ENCODE measurements at regions not wholly inside any gene's neighbourhood (a gene's known extent, or its start where the extent isn't known, plus 50 kb on each side); places are given as distances from the start of the nearest gene placed in this dataset.

DNA sequence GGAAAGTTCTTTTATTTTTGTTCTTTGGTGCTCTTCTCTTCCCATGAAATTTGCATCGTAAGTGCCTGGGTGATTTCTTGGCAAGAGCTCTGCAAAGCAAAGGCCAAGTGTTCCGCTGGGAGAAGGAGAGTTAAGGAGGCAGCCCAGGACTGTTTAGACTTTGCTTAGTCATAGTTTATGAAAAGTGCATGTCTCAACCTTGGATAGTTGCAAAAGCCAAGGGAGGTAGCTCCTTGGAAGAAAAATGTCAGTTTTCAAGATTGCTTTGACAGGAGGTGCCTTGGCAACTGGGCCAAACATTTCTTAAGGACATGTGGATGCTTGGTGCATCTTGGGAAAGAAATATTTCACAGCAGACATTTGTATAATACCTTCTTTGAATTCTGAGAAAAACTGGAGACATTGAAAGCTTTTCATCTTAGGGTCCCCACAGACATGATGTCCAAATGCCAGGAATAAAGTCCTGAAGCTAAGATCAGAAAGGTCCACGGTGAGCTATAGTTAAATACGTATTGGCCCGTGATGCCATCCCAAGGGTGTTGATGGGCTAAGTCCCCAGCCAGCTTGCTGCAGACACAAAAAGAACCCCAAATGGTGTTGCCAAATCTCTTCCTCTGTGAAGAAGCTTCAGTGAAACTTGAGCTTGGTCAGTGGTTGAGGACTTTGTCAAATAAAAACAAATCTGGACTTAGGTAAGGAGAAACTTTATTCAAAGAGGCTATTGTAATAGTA lies 96.3 kb upstream of the THUMPD2 start:
- H3K4me1 Mint-ChIP-seq (ENCODE audit: unreplicated experiment), result no peaks in the 10 kb centered on the region
- H3K36me3 Mint-ChIP-seq (ENCODE audit: unreplicated experiment), result no peaks in the 10 kb centered on the region
- H3K4me3 Mint-ChIP-seq (ENCODE audit: unreplicated experiment), result no peak overlapping the region
- H3K27me3 Mint-ChIP-seq (ENCODE audit: unreplicated experiment), result peaks cover 3% of the 10 kb centered on the region
- TF ChIP-seq, protein P1, sequence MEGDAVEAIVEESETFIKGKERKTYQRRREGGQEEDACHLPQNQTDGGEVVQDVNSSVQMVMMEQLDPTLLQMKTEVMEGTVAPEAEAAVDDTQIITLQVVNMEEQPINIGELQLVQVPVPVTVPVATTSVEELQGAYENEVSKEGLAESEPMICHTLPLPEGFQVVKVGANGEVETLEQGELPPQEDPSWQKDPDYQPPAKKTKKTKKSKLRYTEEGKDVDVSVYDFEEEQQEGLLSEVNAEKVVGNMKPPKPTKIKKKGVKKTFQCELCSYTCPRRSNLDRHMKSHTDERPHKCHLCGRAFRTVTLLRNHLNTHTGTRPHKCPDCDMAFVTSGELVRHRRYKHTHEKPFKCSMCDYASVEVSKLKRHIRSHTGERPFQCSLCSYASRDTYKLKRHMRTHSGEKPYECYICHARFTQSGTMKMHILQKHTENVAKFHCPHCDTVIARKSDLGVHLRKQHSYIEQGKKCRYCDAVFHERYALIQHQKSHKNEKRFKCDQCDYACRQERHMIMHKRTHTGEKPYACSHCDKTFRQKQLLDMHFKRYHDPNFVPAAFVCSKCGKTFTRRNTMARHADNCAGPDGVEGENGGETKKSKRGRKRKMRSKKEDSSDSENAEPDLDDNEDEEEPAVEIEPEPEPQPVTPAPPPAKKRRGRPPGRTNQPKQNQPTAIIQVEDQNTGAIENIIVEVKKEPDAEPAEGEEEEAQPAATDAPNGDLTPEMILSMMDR (IDR thresholded peaks at IDR 0.05), result no peak
- DNase-seq (ENCODE audit: extremely low spot score, unreplicated experiment), result no peak
- H3K27ac Mint-ChIP-seq (ENCODE audit: unreplicated experiment), result no peak overlapping the region
- H3K9me3 Mint-ChIP-seq (ENCODE audit: unreplicated experiment), result peaks cover 3% of the 10 kb centered on the region

DNA sequence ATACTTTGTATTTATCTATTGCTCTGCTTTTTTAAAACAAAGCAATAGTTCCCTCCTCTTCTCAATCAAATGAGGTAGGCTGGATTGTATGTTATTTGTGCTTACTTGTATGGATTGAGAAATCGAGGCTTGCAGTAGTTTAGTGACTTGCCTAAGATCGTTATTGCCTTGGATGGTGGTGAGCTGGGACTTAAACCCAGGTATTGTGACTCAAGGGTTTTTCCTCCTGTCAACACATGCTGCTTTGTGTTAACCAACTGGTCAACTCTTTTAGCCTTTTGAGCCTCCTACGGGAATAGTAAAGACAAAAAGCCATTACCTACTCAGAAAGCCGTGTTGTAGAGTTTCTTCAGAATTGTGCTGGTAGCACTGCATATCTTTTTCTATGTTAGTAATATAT lies 95.2 kb upstream of the THUMPD2 start:
- no peak overlapping the region for H3K4me3 Mint-ChIP-seq (ENCODE audit: unreplicated experiment)
- H3K27me3 Mint-ChIP-seq (ENCODE audit: unreplicated experiment), result peaks cover 6% of the 10 kb centered on the region
- no peak for DNase-seq (ENCODE audit: extremely low spot score, unreplicated experiment)
- H3K4me1 Mint-ChIP-seq (ENCODE audit: unreplicated experiment), result no peaks in the 10 kb centered on the region
- TF ChIP-seq, protein P1 (IDR thresholded peaks at IDR 0.05), result no peak
- no peaks in the 10 kb centered on the region for H3K36me3 Mint-ChIP-seq (ENCODE audit: unreplicated experiment)
- H3K9me3 Mint-ChIP-seq (ENCODE audit: unreplicated experiment), result no peaks in the 10 kb centered on the region
- H3K27ac Mint-ChIP-seq (ENCODE audit: unreplicated experiment), result no peak overlapping the region

- Mint-ChIP-seq H3K9me3 (ENCODE audit: unreplicated experiment) (no peaks in the 10 kb centered on the region), H3K4me3 (ENCODE audit: unreplicated experiment) (no peak overlapping the region), H3K4me1 (ENCODE audit: unreplicated experiment) (no peaks in the 10 kb centered on the region), H3K36me3 (ENCODE audit: unreplicated experiment) (no peaks in the 10 kb centered on the region), H3K27ac (ENCODE audit: unreplicated experiment) (no peak overlapping the region), H3K27me3 (ENCODE audit: unreplicated experiment) (peaks cover 6% of the 10 kb centered on the region)
- DNase-seq (ENCODE audit: extremely low spot score, unreplicated experiment), result no peak
- TF ChIP-seq, protein P1 (IDR thresholded peaks at IDR 0.05), result no peak
Measured at GRCh38 chr2:39873586-39873985, 94.5 kb upstream of the THUMPD2 start.

DNA sequence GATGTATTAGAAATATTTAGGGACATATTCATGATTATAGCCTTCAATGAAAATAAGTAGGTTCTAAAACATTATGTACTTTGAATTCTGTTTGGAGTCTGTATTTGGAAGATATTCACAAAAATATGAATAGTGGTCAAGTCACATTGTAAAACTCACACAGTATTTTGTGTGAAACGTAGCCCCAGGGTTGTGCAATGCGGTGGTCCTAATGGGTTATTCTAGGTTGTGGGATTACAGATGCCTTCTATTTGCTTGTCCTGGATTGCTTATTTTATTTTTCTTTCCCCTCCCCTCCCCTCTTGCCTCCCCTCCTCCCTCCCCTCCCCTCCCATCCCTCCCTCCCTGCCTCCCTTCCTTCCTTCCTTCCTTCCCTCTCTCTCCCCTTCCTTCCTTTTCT lies 93.7 kb upstream of the THUMPD2 start:
- TF ChIP-seq, protein P1 (IDR thresholded peaks at IDR 0.05), result no peak
- peaks cover 6% of the 10 kb centered on the region for H3K27me3 Mint-ChIP-seq (ENCODE audit: unreplicated experiment)
- H3K4me1 Mint-ChIP-seq (ENCODE audit: unreplicated experiment), result no peaks in the 10 kb centered on the region
- no peaks in the 10 kb centered on the region for H3K9me3 Mint-ChIP-seq (ENCODE audit: unreplicated experiment)
- DNase-seq (ENCODE audit: extremely low spot score, unreplicated experiment), result no peak
- H3K4me3 Mint-ChIP-seq (ENCODE audit: unreplicated experiment), result no peak overlapping the region
- no peaks in the 10 kb centered on the region for H3K36me3 Mint-ChIP-seq (ENCODE audit: unreplicated experiment)
- no peak overlapping the region for H3K27ac Mint-ChIP-seq (ENCODE audit: unreplicated experiment)

GRCh38 chr2:39871291-39871761 lies 92.3 kb upstream of the THUMPD2 start:
- no peaks in the 10 kb centered on the region for H3K36me3 Mint-ChIP-seq (ENCODE audit: unreplicated experiment)
- TF ChIP-seq, protein P1 (IDR thresholded peaks at IDR 0.05), result no peak
- H3K27ac Mint-ChIP-seq (ENCODE audit: unreplicated experiment), result no peak overlapping the region
- no peak for DNase-seq (ENCODE audit: extremely low spot score, unreplicated experiment)
- peaks cover 9% of the 10 kb centered on the region for H3K27me3 Mint-ChIP-seq (ENCODE audit: unreplicated experiment)
- H3K4me3 Mint-ChIP-seq (ENCODE audit: unreplicated experiment), result no peak overlapping the region
- no peaks in the 10 kb centered on the region for H3K9me3 Mint-ChIP-seq (ENCODE audit: unreplicated experiment)
- H3K4me1 Mint-ChIP-seq (ENCODE audit: unreplicated experiment), result no peaks in the 10 kb centered on the region

Measured in osteocyte (in vitro differentiated cells).